GM12878 (cell line): ENCODE measurements at regions not wholly inside any gene's neighbourhood (a gene's known extent, or its start where the extent isn't known, plus 50 kb on each side); places are given as distances from the start of the nearest gene placed in this dataset.

Experiments
- CHD2 ChIP-seq: IDR thresholded peaks from 2 replicates; pipeline ENCODE4 v1.6.1; 2011; ENCODE audit warnings: low read depth, low read length, improper control_type of control experiment, borderline replicate concordance
- CUX1 ChIP-seq: IDR thresholded peaks from 2 replicates; pipeline ENCODE4 v1.6.1; 2012; ENCODE audit warnings: improper control_type of control experiment, low read depth, low read length; ENCODE audit not compliant: insufficient replicate concordance
- IKZF2 ChIP-seq, 2 experiments: fragments of 450-650 bp; IDR thresholded peaks; 2 replicates each; pipeline ENCODE4 v1.6.1; 2017; ENCODE audit warnings: mild to moderate bottlenecking in 2 of 2, moderate library complexity in 2 of 2
- MEF2B ChIP-seq: fragments of 450-650 bp; IDR thresholded peaks from 2 replicates; pipeline ENCODE4 v1.6.1; 2018; ENCODE audit warnings: mild to moderate bottlenecking, moderate library complexity; ENCODE audit not compliant: partially characterized antibody, poor library complexity, severe bottlenecking
- PAX8 ChIP-seq: fragments of 450-650 bp; IDR thresholded peaks from 2 replicates; pipeline ENCODE4 v1.6.1; 2017; ENCODE audit warnings: mild to moderate bottlenecking, moderate library complexity
- POLR2AphosphoS5 ChIP-seq: IDR thresholded peaks from 2 replicates; pipeline ENCODE4 v1.6.1; 2011; ENCODE audit warnings: mild to moderate bottlenecking, low read length, inconsistent platforms
- POU2F2 ChIP-seq: IDR thresholded peaks from 3 replicates; pipeline ENCODE4 v1.6.1; 2011; ENCODE audit warnings: low read depth, mild to moderate bottlenecking, low read length, borderline replicate concordance
- REST ChIP-seq: IDR thresholded peaks from 2 replicates; pipeline ENCODE4 v1.6.1; 2012; ENCODE audit warnings: mild to moderate bottlenecking, low read depth, low read length
- RFX5 ChIP-seq: IDR thresholded peaks from 2 replicates; pipeline ENCODE4 v1.6.1; 2011; ENCODE audit warnings: low read depth, low read length, improper control_type of control experiment
- RUNX3 ChIP-seq: IDR thresholded peaks from 2 replicates; pipeline ENCODE4 v1.6.1; 2012; ENCODE audit warnings: low read length, inconsistent platforms
- ZBED1 ChIP-seq: IDR thresholded peaks from 2 replicates; pipeline ENCODE4 v1.6.1; 2016; ENCODE audit warnings: borderline replicate concordance

- TF ChIP-seq CUX1 (no peak), IKZF2 (IDR thresholded peaks at IDR 0.05) (no peak), ZBED1 (no peak), MEF2B (no peak), PAX8 (no peak), POU2F2 (no peak), REST (no peak), CHD2 (no peak), POLR2AphosphoS5 (no peak), RUNX3 (no peak), RFX5 (no peak)
These were observed 277.1 kb upstream of the DUSP10 start (continued) for GRCh38 chr1:222019029-222019428.
